ENCODE measurements at regions not wholly inside any gene's neighbourhood (a gene's known extent, or its start where the extent isn't known, plus 50 kb on each side); places are given as distances from the start of the nearest gene placed in this dataset.

DNA sequence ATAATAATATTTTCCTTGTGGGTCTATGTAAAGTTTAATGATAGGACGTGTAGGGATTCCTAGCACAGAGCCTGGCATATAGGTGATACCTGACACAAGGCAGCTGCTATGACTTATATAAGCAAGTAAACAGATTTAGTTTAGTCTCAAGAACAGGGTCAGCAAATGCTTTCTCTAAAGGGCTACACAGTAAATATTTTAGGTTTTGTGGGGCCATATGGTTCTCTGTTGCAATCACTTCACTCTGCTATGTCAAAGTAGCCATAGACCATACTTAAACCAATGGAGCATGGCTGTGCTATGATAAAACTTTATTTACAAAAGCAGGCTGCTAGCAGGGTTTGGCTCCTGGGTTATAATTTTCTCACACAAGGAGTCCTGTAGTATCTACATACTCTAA is 204.8 kb upstream of the KLF4 start:
- DNase-seq, result no peak

DNA sequence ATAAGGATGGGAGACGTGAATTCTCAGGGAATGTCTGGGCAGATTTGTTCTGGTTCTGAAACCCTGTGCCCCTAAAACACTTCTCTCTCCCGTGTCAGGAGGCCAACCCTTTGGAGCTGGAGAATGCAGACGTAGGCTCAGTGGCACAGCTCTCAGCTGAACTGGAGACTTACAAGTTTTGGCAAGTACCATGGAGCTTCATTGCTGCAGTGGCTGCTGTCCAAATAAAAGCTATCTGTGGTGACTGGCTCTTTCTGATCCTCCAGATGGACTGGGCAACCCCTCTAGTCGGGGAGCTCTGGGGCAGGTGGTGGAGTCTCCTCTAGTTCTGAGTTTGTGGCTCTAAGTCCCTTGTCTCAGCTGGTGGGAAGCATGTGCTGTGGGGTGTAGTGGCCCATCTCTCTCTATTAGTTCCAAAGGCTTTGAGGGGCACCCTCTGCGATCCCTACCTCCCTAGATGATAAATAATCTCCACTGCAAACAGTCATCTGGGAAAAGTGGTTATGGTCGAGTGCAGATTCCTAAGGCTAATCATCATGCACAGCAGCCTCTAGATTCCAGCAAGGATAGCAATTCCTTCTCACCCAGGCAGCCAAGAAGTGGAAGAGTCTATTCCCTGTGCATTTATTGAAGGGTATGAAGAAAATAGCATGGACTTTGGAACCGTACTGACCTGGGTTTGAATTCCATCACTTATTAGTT is 204.2 kb upstream of the KLF4 start:
- no peak for DNase-seq

DNA sequence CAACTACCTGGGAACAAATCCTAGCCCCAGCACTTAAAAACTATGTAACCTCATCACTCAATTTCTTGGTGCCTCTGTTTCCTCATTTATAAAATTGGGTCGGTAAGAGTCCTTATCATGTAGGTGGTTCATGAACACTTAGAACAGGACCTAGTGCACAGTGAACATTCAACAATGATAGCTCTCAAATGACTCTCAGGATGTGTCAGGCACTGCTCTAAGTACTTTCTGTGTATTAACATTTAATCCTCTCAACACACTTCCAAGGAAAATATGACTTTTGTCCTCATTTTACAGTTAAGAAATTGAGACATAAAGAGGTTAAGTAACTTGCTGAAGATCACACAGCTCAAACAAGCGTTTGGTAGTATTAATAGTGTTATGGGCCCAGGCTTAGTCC is 202.1 kb upstream of the KLF4 start:
- DNase-seq, result no peak

DNA sequence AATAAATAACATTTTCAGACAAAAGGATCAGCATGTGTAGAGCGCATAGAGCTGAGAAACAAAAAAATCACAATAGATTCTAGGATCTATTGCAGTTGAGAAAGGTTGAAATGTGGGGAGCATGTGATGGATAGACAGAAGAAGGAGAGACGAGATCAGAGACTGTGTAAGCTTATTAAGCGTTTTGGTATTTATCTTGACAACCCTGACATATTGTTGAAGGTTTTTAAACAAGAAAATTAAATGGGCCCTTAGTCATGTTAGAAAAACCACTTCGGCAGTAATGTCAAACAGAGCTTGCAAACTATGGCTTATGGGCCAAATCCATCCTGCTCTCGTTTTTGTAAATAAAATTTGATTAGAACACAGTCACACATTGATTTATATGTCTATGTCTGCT is 200.5 kb upstream of the KLF4 start:
- DNase-seq, result no peak

DNA sequence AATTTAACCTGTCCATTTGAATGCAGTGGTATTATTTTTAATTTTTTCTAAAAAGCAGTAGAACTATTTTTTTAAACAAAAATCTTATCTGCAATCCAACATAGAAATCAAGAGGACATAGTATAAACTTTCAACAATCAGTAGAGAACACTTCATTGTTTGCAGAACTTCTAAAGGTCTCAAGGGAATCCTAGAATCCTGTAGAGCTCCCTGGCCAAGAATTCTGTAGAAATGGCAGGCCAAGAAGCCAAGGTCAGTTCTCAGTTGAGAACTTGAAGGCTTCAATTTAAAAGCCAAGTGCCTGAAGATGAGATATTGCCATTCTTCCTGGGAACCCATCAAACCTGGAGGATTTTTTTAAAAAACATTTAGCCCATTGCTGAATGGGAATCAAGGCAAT is 199.2 kb upstream of the KLF4 start:
- no peak for DNase-seq

DNA sequence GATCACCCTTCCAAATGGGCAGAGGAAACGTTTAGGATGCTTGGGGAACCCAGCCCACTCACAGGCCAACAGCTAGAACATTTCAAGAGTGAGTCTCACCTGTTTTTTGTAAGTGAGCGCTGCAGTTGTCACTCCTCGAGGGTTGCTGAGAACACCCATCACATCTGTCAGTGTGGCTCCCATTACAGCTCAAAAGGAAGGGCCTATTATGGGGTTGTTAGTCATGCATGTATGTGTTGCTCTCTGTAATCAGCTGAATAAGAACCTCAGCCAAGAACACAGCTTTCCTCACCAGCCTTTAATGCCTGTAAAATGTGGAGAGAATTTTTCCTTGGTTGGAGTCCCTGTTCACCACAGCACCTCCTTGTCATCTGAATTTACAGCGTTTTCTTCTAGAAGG is 196.3 kb upstream of the KLF4 start:
- DNase-seq, result peak; percentile 76

DNA sequence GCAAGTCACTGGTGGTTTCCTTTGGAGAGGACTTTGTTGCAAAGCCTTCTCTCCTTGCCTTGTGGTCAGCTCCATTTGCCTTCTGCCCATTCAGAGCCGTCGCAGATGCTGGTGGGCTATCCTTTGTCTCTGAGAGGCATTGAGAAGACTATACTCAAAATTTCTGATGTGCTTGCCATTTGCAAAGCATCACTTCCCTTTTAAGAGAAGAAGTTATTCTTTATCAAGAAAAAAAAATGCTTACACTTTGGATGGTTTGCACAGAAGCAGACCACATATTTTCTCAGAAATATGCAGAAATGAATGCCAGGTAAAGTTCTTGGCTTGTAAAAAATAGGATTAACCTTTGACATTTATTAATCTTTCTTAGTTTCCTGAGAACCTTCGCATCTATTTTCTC is 195.8 kb upstream of the KLF4 start:
- no peak for DNase-seq

DNA sequence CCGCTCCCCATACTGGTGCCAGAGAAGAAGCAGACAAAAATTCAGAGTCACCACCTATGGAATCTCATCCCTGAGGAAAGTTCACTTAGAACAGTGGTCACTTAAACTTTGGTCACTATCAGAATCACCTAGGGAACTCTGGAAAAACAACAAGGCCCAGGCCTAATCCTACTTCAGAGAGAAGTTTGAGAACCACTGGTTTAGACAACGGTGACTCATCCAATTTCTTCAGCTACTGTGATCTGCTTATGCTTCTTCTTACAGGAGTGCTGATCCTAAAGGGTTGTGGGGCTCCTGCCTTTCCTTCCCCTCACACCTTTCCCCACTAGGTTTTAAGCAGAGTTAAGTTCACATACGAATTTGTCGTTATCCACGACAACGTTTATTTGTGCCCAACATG is 194.7 kb upstream of the KLF4 start:
- DNase-seq, result no peak

DNA sequence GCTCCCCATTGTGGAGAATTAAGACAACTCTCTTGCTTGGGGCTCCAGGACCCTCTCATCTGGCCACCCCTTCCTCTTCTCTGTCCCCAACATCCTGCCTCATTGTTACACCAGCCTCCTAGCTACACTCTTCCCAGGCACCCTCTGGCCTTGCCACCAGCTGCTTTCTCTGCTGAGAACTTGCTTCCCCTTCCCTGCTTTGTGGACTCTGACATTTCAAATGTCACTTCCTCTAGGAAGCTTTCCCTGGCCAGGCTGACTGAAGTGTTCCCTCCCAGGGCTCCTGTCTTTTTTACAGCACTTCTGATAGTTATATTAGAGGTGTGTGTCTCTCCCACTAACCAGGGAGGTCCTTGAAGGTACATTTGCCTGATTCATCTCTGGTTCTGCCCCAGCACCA is 194.0 kb upstream of the KLF4 start:
- no peak for DNase-seq

DNA sequence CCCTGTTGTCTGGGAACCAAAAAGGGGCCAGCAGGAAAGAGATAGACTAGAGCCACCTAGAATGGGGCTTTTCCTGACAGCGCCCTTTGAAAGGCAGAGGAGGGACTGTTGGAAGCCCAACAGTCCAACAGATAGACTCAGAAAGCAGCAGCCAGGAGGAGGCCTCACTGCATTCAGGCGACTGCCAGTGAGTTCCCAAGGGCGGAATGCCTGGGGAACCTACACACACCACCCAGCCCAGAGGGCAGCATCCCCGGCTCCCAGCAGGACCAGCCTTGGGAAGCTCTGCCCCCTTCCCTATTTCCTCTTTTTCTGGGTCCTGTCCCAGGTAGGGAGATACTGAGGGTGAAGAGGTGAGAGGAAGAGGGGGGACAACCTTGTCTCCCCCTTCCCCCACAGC is 192.4 kb upstream of the KLF4 start:
- DNase-seq, result no peak

DNA sequence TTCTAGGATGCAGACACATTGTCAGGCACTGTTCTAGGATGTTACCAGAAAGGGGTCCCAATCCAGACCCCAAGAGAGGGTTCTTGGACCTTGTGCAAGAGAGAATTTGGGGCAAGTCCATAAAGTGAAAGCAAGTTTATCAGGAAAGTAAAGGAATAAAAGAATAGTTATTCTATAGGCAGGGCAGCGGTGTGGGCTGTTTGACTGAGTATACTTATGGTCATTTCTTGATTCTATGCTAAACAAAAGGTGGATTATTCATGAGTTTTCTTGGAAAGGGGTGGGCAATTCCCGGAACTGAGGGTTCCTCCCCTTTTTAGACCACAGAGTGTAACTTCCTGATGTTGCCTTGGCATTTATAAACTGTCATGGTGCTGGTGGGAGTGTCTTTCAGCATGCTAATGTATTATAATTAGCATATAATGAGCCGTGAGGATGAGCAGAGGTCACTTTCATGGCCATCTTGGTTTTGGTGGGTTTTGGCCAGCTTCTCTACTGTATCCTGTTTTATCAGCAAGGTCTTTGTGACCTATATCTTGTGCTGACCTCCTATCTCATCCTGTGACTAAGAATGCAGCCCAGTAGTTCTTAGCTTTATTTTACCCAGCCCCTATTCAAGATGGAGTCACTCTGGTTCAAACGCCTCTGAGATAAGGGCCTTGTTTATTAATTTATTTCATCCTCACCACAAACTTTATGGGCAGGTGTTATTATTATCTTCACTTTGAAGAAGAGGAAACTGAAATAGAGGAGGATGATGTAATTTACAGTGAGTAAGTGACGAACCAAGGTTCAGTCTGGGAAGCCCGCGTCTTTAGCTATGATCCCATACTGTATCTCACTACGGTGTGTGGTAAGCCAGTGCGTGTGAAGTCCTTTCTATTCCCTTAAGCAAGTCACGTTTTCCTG is 186.0 kb upstream of the KLF4 start:
- no peak for DNase-seq

DNA sequence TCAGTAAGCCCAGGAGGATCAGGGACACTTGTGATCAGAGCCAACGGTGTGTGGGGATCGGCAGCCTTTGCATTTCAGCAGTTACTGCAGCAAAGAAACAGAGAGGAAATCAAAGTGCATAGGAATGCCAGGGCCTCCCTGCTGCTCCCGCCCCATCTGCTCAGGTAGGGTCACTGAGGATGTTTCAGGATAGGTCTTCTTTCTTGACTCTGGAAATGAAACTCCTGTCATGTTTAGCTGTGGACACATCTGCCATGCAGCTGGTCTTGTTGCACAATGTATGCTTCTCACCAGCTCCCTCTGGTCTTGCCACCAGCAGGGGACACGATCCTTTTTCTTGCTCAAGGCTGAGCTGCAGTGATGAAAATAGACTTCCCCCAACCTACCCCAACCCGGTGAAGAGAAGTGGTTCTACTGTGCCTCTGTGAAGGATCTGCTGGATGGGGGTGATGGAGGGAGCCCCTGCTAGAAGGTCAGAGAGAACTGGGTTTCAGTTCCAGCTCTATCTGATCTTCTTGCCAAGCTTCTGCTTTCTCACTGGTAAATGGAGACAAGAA is 185.2 kb upstream of the KLF4 start:
- DNase-seq, result no peak

DNA sequence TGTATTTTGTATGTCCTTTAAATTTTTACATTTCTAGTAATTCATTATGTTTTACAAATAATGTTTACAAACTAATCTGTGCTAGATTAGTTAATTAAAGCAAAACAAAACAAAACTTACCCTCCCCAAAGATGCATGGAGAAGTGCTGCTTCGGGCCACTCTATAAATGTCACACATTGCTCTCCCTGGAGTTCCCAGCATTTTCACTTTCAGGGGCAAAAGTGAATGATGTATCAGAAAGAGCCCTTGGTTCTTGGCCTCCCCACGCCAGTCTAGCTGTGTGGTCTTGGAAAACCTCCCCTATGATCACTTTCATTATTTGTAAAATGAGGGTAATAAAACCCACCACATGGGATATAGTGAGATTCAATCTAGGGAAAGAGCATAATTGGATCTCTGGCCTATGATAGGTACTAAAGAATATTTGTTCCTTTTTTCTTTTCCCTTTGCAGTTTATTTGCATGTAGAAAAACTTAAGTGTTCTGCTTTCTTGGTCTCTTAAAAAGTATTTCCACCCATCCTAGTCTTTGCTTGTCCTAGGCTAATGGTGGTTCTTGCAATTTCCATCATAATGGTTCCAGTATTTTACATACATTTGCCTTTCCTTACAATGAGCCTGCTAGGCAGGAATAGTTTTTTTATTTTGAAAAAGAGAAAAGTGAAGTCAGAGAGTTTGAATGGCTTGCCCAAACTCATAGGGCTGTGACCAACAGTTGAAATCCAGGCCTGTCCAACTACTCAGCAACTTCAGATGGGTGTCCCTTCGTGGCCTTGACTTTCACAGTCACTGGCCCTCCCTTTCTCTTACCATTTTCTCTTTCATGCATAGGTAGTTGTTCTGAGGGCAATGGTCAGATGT is 184.5 kb upstream of the KLF4 start:
- no peak for DNase-seq

DNA sequence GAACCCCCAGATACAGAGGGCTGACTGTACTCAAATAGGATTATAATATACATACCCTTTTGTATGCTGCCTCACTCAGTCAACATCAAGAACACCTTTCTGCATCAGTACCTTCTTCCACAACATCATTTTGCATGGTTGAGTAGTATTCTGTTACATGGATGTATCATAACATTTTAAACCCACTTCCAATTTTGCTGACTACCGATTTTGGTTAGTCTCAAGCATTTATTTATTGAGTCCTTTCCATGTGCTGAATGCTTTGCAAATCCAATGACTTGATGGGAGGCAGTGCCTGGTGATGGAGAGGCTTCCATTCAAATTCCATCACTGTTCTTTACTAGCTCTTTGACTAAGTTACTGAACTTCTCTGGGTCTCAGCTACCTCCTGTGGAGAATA is 182.0 kb upstream of the KLF4 start:
- DNase-seq, result no peak

DNA sequence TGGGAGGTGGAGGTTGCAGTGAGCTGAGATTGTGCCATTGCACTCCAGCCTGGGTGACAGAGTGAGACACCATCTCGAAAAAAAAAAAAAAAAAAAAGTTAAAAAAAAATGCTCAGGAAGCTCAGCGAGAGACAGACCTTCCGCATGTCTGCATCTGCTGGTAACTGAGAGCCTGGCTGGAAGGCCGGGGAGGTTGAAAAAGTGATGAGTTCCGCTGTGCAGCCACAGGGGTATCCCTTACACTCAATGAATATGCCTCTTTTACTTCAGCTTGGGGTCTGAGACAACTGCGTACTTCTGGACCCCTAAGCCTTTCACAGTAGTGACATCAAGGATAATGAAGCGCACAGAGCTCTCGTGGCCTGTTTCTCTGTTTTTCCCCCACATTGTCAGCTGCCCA is 179.9 kb upstream of the KLF4 start:
- peak; percentile 46 for DNase-seq

DNA sequence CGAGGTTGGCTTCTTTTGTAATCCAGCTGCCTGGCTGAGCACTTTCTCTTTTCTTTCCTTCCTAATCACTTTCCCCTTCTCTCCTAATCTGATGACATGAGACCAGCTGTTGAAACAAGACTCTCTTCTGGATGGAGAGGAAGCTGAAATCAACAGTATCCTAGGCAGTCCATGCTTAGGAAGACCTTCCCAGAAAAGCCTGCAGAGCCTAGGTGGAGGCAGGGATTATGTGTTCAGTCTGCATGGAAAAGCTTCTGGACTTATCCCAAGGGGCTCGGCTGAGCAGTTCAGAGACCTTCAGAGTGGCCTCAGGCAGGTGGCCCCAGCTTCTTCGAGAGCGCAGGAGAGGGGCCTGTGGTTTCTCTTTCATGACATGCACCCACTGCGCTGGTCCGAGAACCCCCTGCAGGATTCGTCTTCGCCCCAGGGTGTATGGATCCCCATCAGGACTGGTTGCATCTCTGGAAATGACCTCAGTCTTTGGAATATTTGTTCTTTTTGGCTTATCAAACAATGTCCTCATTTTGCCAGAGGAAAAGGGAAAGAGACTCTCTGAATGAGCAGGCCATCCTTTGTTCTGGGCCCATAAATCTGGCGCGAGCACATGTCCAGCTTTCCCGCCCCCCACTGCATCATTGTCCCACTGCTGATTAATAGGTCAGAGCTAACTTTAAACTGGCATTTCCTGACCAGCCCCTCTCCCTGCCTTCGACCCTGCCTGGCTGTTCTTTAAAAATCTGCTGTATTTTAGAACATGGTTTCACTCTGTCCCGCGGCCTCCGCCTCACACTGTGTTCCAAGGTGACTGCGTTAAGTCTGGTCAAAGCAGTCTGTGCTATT is 177.9 kb upstream of the KLF4 start:
- no peak for DNase-seq

DNA sequence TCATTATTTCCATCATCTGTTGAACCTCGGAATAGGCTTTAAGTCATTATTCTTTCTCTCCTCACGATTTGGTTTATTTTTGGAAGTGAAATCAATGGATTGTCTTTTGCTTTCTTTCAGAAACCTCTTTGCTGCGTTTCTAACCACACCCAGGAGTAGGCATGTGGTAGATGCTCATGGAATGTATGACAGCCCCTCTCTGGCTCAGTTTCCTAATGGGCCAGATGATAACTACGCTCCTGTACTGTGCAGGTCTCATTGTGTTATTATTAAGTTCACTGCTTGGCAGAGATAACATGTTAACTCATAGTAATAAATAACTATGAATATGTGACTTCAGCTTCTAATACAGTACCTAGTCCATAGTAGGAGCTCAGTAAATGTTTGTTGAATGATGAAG is 175.5 kb upstream of the KLF4 start:
- DNase-seq, result no peak

DNA sequence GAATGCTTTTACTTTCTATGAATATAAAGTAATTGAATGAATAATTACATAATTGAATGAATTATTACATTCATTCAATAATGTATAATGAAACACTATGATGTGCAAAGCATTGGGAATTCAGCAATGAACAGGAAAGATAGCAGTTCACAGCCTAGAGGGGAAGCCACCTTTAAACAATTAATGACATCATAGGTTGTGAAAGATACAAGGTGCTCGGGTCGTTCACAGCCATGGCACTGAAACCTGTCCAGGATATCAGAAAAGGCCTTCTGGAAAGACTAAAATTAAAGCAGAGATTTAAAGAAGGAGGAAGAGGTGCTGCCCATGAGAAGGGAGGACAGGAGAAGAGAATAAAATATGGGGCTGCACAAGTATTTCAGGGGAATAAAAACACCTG is 171.4 kb upstream of the KLF4 start:
- DNase-seq, result no peak

DNA sequence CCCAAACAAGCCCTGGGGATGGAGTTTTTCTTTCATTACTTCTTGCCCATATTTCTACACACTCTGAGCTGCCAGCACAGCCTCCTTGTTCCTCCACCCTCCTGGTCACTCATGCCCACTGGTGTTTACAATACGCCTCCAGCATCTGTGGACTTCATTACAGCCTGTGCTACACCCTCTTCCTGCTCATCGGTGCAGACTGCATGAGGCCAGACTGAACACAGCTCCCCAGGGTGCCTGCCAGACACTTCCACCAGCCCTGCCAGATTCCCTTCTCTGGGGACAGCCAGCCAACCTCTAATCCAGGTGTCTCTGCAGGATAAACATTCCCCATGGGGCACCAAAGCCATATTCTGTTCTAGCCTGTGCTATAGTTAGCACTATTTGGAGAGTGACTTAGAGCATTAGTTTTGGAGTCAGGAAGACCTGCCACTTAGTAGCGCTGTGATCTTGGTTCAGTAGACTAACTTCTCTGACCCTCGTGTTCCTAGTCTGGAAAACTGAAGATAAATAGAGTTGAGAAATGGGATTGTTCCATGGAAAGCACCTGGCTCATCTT is 163.8 kb upstream of the KLF4 start:
- peak; percentile 57 for DNase-seq

DNA sequence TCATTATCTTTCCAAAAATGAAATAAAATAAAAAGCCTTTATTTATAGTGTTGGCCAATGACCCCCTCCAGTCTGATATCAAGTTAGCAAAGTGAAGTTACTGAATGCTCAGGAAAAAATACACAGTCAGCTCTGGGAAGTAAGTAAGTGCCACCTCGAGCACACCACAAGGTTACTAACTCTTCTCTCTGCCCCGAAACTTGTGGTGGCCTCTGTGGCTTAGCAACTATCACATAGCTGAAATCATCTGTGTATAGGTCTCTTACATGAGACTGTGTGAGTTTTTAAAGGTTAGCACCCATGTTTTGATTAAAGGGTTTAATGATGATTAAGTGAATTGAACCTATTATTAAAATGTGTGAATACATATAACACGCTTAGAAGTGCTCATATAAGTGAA is 161.4 kb upstream of the KLF4 start:
- DNase-seq, result no peak

DNA sequence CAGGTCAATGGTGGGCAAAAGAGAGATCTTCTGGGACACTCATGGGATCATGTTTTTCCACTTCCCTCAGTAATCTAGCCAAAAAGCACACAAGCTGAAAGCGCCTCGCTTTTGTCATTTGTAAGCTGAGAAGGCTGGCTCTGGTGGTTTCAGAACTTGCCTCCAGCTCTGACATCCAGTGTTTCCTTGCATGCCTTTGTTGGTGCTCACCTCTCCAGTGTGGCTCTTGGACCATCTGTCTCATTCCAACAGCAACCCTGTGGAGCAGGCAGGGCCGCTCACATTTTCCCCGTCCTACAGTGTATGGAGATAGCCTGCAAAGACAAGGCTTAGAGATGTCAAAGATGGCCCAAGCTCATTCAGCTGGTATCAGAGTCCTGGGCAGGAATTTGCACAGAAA is 160.8 kb upstream of the KLF4 start:
- no peak for DNase-seq

DNA sequence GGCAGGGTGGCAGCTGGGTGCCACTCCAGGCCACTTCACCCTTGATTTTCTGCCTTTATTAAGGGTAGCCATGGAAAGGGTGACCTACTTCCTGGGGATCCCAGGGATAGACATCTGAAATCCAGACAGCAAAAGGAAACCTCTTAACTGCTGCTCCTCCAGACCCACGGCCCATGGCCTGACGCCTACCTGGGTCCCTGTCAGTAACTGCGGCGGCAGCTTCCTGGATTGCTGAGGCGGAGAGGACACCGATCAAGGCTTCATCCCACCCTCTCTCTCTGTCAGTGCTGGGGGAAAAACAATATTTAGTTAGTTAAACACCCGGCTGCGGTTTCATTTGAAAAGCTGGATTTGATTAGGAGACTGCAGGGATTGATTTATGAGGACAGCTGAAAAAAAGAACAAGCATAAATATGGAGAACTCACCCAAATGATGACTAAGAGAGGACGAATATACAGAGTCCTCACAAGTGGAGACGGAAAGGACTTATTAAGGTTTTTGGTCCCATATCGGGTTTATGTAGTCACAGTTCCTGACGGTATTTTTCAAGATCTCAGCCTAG is 158.7 kb upstream of the KLF4 start:
- no peak for DNase-seq
